BJ (cell line): ENCODE measurements at regions not wholly inside any gene's neighbourhood (a gene's known extent, or its start where the extent isn't known, plus 50 kb on each side); places are given as distances from the start of the nearest gene placed in this dataset.

ENCODE experiments used
- CTCF ChIA-PET: fragments of 350-600 bp; formaldehyde crosslinking; extraction: SDS; loops from one replicate; lab custom pipeline; 2021; ENCODE audit warnings: antibody characterized with exemption, inconsistent platforms; lab: Yijun Ruan, JAX
- POLR2A ChIA-PET: fragments of 300-600 bp; sonication (Branson Sonifier 250); formaldehyde crosslinking; extraction: SDS; loops from one replicate; lab custom pipeline; 2021; ENCODE audit warnings: antibody characterized with exemption; lab: Charles Lee
- DNase-seq: peaks from one replicate; pipeline ENCODE4 v3.0.0-alpha.2; 2011; ENCODE audit warnings: low read depth
- H3K27me3 ChIP-seq: 2 replicates; pipeline ENCODE4 v1.6.0; 2011; ENCODE audit warnings: low read length; ENCODE audit not compliant: control insufficient read depth, insufficient read depth
- H3K36me3 ChIP-seq: 2 replicates; pipeline ENCODE4 v1.5.1; 2011; ENCODE audit warnings: low read length; ENCODE audit not compliant: control insufficient read depth, insufficient read depth
- H3K4me3 ChIP-seq: 2 replicates; pipeline ENCODE4 v1.5.1; 2011; ENCODE audit warnings: low read depth, mild to moderate bottlenecking, control low read depth, low read length
- CTCF ChIP-seq: IDR thresholded peaks from 2 replicates; pipeline ENCODE4 v1.5.1; 2011; ENCODE audit warnings: low read depth, mild to moderate bottlenecking, control low read depth, inconsistent platforms, low read length, moderate library complexity; ENCODE audit not compliant: insufficient read depth

DNA sequence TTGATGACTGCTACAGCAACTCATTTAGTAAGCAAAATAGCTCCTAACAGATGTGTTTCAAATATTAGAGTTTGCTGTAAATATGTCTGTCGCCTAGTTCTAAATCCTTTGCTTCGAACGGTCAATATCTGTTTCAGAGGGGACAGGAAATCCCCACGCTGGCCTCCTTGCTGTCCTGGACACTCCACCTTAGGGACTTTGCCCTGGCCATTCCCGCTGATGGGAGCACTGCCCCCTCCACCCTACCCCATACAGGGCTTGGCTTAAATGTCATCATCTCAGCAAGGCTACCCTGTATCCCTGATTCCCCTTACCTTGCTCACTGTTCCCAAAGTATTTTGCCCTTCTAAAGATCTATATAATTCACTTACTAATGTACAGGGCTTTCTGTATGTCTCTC lies 86.1 kb upstream of the HIVEP3 start:
- Histone ChIP-seq H3K36me3 (no peaks in the 10 kb centered on the region), H3K4me3 (no peak overlapping the region), H3K27me3 (no peaks in the 10 kb centered on the region)
- ChIA-PET CTCF (no interaction called here), POLR2A (no interaction called here)
- no peak for TF ChIP-seq CTCF
- no peak for DNase-seq

DNA sequence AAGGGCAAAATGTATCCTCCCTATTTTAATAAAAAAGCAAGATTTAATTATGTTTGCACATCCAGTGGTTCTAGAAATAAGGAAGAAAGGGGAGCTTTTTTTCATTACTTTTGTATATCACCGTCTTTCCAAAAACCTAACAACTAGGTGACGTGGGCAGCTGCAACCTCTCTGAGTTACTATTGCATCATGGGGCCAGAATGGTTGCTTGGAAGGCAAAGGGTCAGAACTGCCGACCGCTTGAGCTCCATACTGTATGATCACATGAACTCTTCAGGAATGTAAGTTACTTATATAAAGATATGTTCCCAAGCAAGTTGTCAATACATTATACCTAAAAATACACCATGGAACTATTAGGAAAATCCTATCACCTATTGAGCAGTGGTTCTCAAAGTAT lies 85.6 kb upstream of the HIVEP3 start:
- Histone ChIP-seq H3K4me3 (no peak overlapping the region), H3K27me3 (no peaks in the 10 kb centered on the region), H3K36me3 (no peaks in the 10 kb centered on the region)
- POLR2A ChIA-PET = no interaction called here
- no peak for DNase-seq
- CTCF ChIA-PET = interaction anchor here (0.7 kb wide), 1 partner anchor 56 kb away, joined by 5 read pairs; no protein-coding TSS in a partner anchor
- TF ChIP-seq CTCF = no peak

- ChIA-PET POLR2A (no interaction called here), CTCF (interaction anchor here (0.7 kb wide), 1 partner anchor 57 kb away, joined by 5 read pairs; no protein-coding TSS in a partner anchor)
- no peak for TF ChIP-seq CTCF
- Histone ChIP-seq H3K4me3 (no peak overlapping the region), H3K27me3 (no peaks in the 10 kb centered on the region), H3K36me3 (no peaks in the 10 kb centered on the region)
- DNase-seq = no peak
These were observed 84.7 kb upstream of the HIVEP3 start for GRCh38 chr1:42003433-42003832.

DNA sequence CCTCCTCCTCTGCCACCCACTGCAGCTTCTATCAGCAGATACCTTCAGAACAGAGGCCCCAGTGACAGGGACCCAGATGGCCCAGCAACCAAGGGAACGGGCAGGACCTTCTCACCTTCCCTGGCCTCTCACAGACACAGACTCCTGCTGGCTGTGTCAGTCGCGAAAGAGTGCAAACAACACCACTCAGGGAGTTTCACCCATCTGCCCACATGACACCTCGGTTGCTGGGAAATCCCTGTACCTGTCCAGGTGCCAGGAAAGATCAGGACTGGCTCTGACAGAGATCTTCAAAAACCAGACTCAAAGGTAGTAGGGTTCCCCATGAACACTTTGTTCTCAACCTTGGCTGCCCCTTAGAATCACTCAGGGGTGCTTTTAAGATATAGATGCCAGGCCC lies 83.5 kb upstream of the HIVEP3 start:
- CTCF ChIA-PET = no interaction called here
- DNase-seq = no peak
- Histone ChIP-seq H3K27me3 (no peaks in the 10 kb centered on the region), H3K36me3 (no peaks in the 10 kb centered on the region), H3K4me3 (no peak overlapping the region)
- no peak for TF ChIP-seq CTCF
- POLR2A ChIA-PET = no interaction called here

GRCh38 chr1:42000766-42001165 lies 82.0 kb upstream of the HIVEP3 start:
- H3K36me3 ChIP-seq = no peaks in the 10 kb centered on the region
- POLR2A ChIA-PET = no interaction called here

More at GRCh38 chr1:42000766-42001165, 82.0 kb upstream of the HIVEP3 start:
- CTCF ChIA-PET = no interaction called here
- DNase-seq = no peak
- Histone ChIP-seq H3K27me3 (no peaks in the 10 kb centered on the region), H3K4me3 (no peak overlapping the region)
- no peak for TF ChIP-seq CTCF
